ENCODE measurements at regions not wholly inside any gene's neighbourhood (a gene's known extent, or its start where the extent isn't known, plus 50 kb on each side); places are given as distances from the start of the nearest gene placed in this dataset.

- Histone ChIP-seq H3K4me3 (no peak overlapping the region), H3K4me1 (no peaks in the 10 kb centered on the region), H3K36me3 (no peaks in the 10 kb centered on the region), H3K27me3 (no peaks in the 10 kb centered on the region), H3K9me3 (no peaks in the 10 kb centered on the region), H3K27ac (no peak overlapping the region)
- DNase-seq (no peak), ATAC-seq (no peak)
- 84% methylated on average over 4 of the region's 4 CpGs for WGBS (ENCODE audit: insufficient coverage, low coverage, low lambda C conversion rate, missing lambda C conversion rate)
- intact Hi-C loops (cut with DNase I), result no loop called here
- no peak for TF ChIP-seq POLR2A (IDR thresholded peaks at IDR 0.05)
Measured at GRCh38 chr2:173705656-173706055, 259.5 kb downstream of the SP3 start.

GRCh38 chr2:173706936-173707335 lies 258.2 kb downstream of the SP3 start:
- DNase-seq (no peak), ATAC-seq (peak in 1 of 4 donors; percentile 33)
- WGBS (ENCODE audit: insufficient coverage, low coverage, low lambda C conversion rate, missing lambda C conversion rate), result 30% methylated on average over 1 of the region's 4 CpGs
- Histone ChIP-seq H3K36me3 (no peaks in the 10 kb centered on the region), H3K27ac (no peak overlapping the region), H3K4me1 (no peaks in the 10 kb centered on the region), H3K27me3 (no peaks in the 10 kb centered on the region), H3K9me3 (no peaks in the 10 kb centered on the region), H3K4me3 (no peak overlapping the region)
- intact Hi-C loops (cut with DNase I), result no loop called here
- no peak for TF ChIP-seq CTCF (IDR thresholded peaks at IDR 0.05)
- no peak for TF ChIP-seq POLR2A (IDR thresholded peaks at IDR 0.05)

GRCh38 chr2:173708806-173709205 lies 256.4 kb downstream of the SP3 start:
- Histone ChIP-seq H3K36me3 (no peaks in the 10 kb centered on the region), H3K27ac (no peak overlapping the region), H3K4me1 (no peaks in the 10 kb centered on the region), H3K27me3 (no peaks in the 10 kb centered on the region), H3K9me3 (no peaks in the 10 kb centered on the region), H3K4me3 (no peak overlapping the region)
- intact Hi-C loops (cut with DNase I), result no loop called here
- TF ChIP-seq CTCF (IDR thresholded peaks at IDR 0.05), result no peak
- TF ChIP-seq POLR2A (IDR thresholded peaks at IDR 0.05), result no peak
- ATAC-seq (no peak), DNase-seq (no peak)
- 29% methylated on average over 5 of the region's 5 CpGs for WGBS (ENCODE audit: insufficient coverage, low coverage, low lambda C conversion rate, missing lambda C conversion rate)

- intact Hi-C loops (cut with DNase I), result no loop called here
- 50% methylated on average over 1 of the region's 1 CpG for WGBS (ENCODE audit: insufficient coverage, low coverage, low lambda C conversion rate, missing lambda C conversion rate)
Measured at GRCh38 chr2:173711816-173712215, 253.4 kb downstream of the SP3 start.

GRCh38 chr2:173713904-173714555 lies 251.1 kb downstream of the SP3 start:
- Histone ChIP-seq H3K4me1 (no peaks in the 10 kb centered on the region), H3K36me3 (no peaks in the 10 kb centered on the region), H3K9me3 (no peaks in the 10 kb centered on the region), H3K27me3 (no peaks in the 10 kb centered on the region), H3K4me3 (no peak overlapping the region), H3K27ac (no peak overlapping the region)
- WGBS (ENCODE audit: insufficient coverage, low coverage, low lambda C conversion rate, missing lambda C conversion rate), result 68% methylated on average over 3 of the region's 4 CpGs
- TF ChIP-seq CTCF (IDR thresholded peaks at IDR 0.05), result no peak
- TF ChIP-seq POLR2A (IDR thresholded peaks at IDR 0.05), result no peak
- intact Hi-C loops (cut with DNase I), result no loop called here
- DNase-seq (no peak), ATAC-seq (no peak)

More at GRCh38 chr2:173711816-173712215, 253.4 kb downstream of the SP3 start:
- Histone ChIP-seq H3K4me1 (no peaks in the 10 kb centered on the region), H3K27me3 (no peaks in the 10 kb centered on the region), H3K36me3 (no peaks in the 10 kb centered on the region), H3K9me3 (no peaks in the 10 kb centered on the region), H3K27ac (no peak overlapping the region), H3K4me3 (no peak overlapping the region)
- no peak for ATAC-seq
- no peak for DNase-seq
- no peak for TF ChIP-seq CTCF (IDR thresholded peaks at IDR 0.05)
- TF ChIP-seq POLR2A (IDR thresholded peaks at IDR 0.05), result no peak

Measured in right lobe of liver (tissue), 6 donors.